ENCODE measurements at regions not wholly inside any gene's neighbourhood (a gene's known extent, or its start where the extent isn't known, plus 50 kb on each side); places are given as distances from the start of the nearest gene placed in this dataset.

GRCh38 chr15:54707805-54708752 is 488.7 kb downstream of the RSL24D1 start:
- TF ChIP-seq FOXJ3 (CRISPR knock-in tag; IDR thresholded peaks at IDR 0.05) = no peak
- no peak for TF ChIP-seq SIN3A (IDR thresholded peaks at IDR 0.05; ENCODE audit: borderline replicate concordance, low read depth, low read length)
- Histone ChIP-seq H3K4me1 (ENCODE audit: control insufficient read depth in 1 of 2, insufficient read depth in 2 of 2, low read depth in 1 of 2, low read length in 1 of 2) (no peaks in the 10 kb centered on the region), H3F3A (replicated peaks; ENCODE audit: insufficient read depth) (no peaks in the 10 kb centered on the region), H3K4me3 (ENCODE audit: low read depth in 2 of 2, low read length in 1 of 2) (peak overlapping the region in 1 of 2 experiments; percentile 29; a peak in 1 of 4 replicates), H3K9me2 (no peaks in the 10 kb centered on the region), H3K4me2 (no peak overlapping the region; the same call in 1 of the 2 replicates), H3K36me3 (replicated peaks in 1 of 2; ENCODE audit: control insufficient read depth in 1 of 2, insufficient read depth in 2 of 2, low read length in 1 of 2) (no peaks in the 10 kb centered on the region), H3K27ac (ENCODE audit: low read depth in 2 of 2, low read length in 1 of 2) (no peak overlapping the region), H2AFZ (ENCODE audit: low read depth) (no peak overlapping the region), H4K20me1 (ENCODE audit: insufficient read depth) (no peaks in the 10 kb centered on the region), H3K27me3 (ENCODE audit: insufficient read depth) (no peaks in the 10 kb centered on the region), H3K9ac (no peak overlapping the region), H3K79me2 (ENCODE audit: insufficient read depth) (no peaks in the 10 kb centered on the region), H3K9me3 (no peaks in the 10 kb centered on the region)
- under 1% methylated on average over 12 of the region's 23 CpGs for WGBS (ENCODE audit: low lambda C conversion rate)
- CTCF ChIA-PET = no interaction called here
- POLR2A ChIA-PET = no interaction called here
- DNase-seq = no peak

DNA sequence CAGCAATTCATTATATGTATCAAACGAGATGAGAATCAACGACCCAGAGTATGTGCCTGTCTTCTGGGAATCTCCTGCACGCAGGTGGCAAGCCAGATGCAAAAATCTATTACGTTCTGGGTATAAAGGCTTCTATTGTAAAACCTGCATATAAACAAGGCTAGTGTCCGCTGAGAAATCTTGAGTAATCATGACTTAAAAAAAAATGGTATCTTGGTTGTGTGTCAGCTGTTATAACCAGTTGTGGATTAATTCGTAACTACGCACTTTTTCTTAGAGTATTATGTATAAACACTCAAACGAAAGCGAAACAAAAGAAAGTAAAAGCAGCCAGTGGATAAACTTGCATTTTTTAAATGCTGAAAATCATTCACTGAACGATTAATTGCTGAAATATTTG is 509.1 kb downstream of the RSL24D1 start:
- H3K9me3 ChIP-seq = no peaks in the 10 kb centered on the region
- H3K9me2 ChIP-seq = no peaks in the 10 kb centered on the region
- no peak overlapping the region for H3K27ac ChIP-seq (ENCODE audit: low read depth in 2 of 2, low read length in 1 of 2)
- no peak for DNase-seq
- H3K4me3 ChIP-seq (ENCODE audit: low read depth in 2 of 2, low read length in 1 of 2) = peak overlapping the region; percentile 34 to 65; a peak in 3 of 4 replicates
- H4K20me1 ChIP-seq (ENCODE audit: insufficient read depth) = no peaks in the 10 kb centered on the region
- no peaks in the 10 kb centered on the region for H3K4me1 ChIP-seq (ENCODE audit: control insufficient read depth in 1 of 2, insufficient read depth in 2 of 2, low read depth in 1 of 2, low read length in 1 of 2)
- no peaks in the 10 kb centered on the region for H3K79me2 ChIP-seq (ENCODE audit: insufficient read depth)
- no peaks in the 10 kb centered on the region for H3K36me3 ChIP-seq (replicated peaks in 1 of 2; ENCODE audit: control insufficient read depth in 1 of 2, insufficient read depth in 2 of 2, low read length in 1 of 2)
- ChIA-PET POLR2A (no interaction called here), CTCF (no interaction called here)
- H2AFZ ChIP-seq (ENCODE audit: low read depth) = peak overlapping the region; percentile 63
- no peaks in the 10 kb centered on the region for H3F3A ChIP-seq (replicated peaks; ENCODE audit: insufficient read depth)
- WGBS (ENCODE audit: low lambda C conversion rate) = under 1% methylated on average over 10 of the region's 10 CpGs
- no peak overlapping the region for H3K9ac ChIP-seq
- TF ChIP-seq POLR2AphosphoS5 (IDR thresholded peaks at IDR 0.05; ENCODE audit: low read depth, low read length) (no peak), MEF2A (IDR thresholded peaks at IDR 0.05; ENCODE audit: borderline replicate concordance, low read depth) (no peak), FOXM1 (IDR thresholded peaks at IDR 0.05; ENCODE audit: low read depth) (no peak), ZBTB33 (IDR thresholded peaks at IDR 0.05; ENCODE audit: borderline replicate concordance, low read depth) (no peak), YY1 (IDR thresholded peaks at IDR 0.05; ENCODE audit: low read depth) (no peak), TAF1 (IDR thresholded peaks at IDR 0.05; ENCODE audit: borderline replicate concordance, low read depth, low read length) (no peak), RAD21 (IDR thresholded peaks at IDR 0.05; ENCODE audit: low read length) (no peak)
- peaks cover 7% of the 10 kb centered on the region for H3K27me3 ChIP-seq (ENCODE audit: insufficient read depth)
- H3K4me2 ChIP-seq = peak overlapping the region; percentile 78
